Neural cell (in vitro differentiated cells): ENCODE measurements at regions not wholly inside any gene's neighbourhood (a gene's known extent, or its start where the extent isn't known, plus 50 kb on each side); places are given as distances from the start of the nearest gene placed in this dataset.

Experiments used
- H2AFZ ChIP-seq: fragments of 200-600, 300-800 bp; sonication (generic), shearing (Covaris generic); 2 replicates; pipeline ENCODE4 v1.6.0; 2014; ENCODE audit warnings: low read depth, mild to moderate bottlenecking, antibody characterized with exemption, low read length, moderate library complexity
- H3F3A ChIP-seq: fragments of 200-600 bp; shearing (Covaris generic); 2 replicates; pipeline ENCODE4 v1.6.1; 2016; ENCODE audit warnings: mild to moderate bottlenecking, moderate library complexity, mixed read lengths, antibody characterized with exemption, low read length; ENCODE audit not compliant: insufficient read depth, poor library complexity, severe bottlenecking
- H3K27ac ChIP-seq: fragments of 200-600, 300-800 bp; sonication (generic), shearing (Covaris generic); 2 replicates; pipeline ENCODE4 v1.5.1; 2014; ENCODE audit warnings: mild to moderate bottlenecking, low read length, moderate library complexity
- H3K27me3 ChIP-seq: fragments of 300-800, 200-600 bp; sonication (generic), shearing (Covaris generic); 2 replicates; pipeline ENCODE4 v1.6.0; 2014; ENCODE audit warnings: mild to moderate bottlenecking, low read depth, low read length, moderate library complexity; ENCODE audit not compliant: insufficient read depth
- H3K36me3 ChIP-seq: fragments of 300-800, 200-600 bp; sonication (generic), shearing (Covaris generic); 2 replicates; pipeline ENCODE4 v1.5.1; 2014; ENCODE audit warnings: mild to moderate bottlenecking, antibody characterized with exemption, low read length, moderate library complexity; ENCODE audit not compliant: insufficient read depth
- H3K4me2 ChIP-seq: fragments of 300-800, 200-600 bp; sonication (generic), shearing (Covaris generic); 2 replicates; pipeline ENCODE4 v1.6.0; 2014; ENCODE audit warnings: mild to moderate bottlenecking, low read length
- H3K4me3 ChIP-seq: fragments of 300-800, 200-600 bp; sonication (generic), shearing (Covaris generic); 2 replicates; pipeline ENCODE4 v1.5.1; 2014; ENCODE audit warnings: mild to moderate bottlenecking, low read length, moderate library complexity
- H3K79me2 ChIP-seq: fragments of 200-600 bp; shearing (Covaris generic); replicated peaks from 2 replicates; pipeline ENCODE4 v1.6.0; 2014; ENCODE audit warnings: mild to moderate bottlenecking, low read length, moderate library complexity; ENCODE audit not compliant: insufficient read depth
- H3K9ac ChIP-seq: fragments of 300-800, 200-600 bp; sonication (generic), shearing (Covaris generic); 2 replicates; pipeline ENCODE4 v1.6.1; 2016; ENCODE audit warnings: mild to moderate bottlenecking, low read length, mixed read lengths
- H3K9me2 ChIP-seq: fragments of 200-600 bp; shearing (Covaris generic); 2 replicates; pipeline ENCODE4 v1.6.1; 2016; ENCODE audit warnings: mild to moderate bottlenecking, low read length, mixed read lengths; ENCODE audit not compliant: insufficient read depth
- H3K9me3 ChIP-seq: fragments of 200-600, 300-800 bp; sonication (generic), shearing (Covaris generic); 2 replicates; pipeline ENCODE4 v1.6.1; 2016; ENCODE audit warnings: mild to moderate bottlenecking, mixed run types, low read length, moderate library complexity, mixed read lengths
- H4K20me1 ChIP-seq: fragments of 200-600 bp; shearing (Covaris generic); 2 replicates; pipeline ENCODE4 v1.6.1; 2016; ENCODE audit warnings: mild to moderate bottlenecking, mixed run types; ENCODE audit not compliant: insufficient read depth
- CTCF ChIP-seq: fragments of 450-650 bp; IDR thresholded peaks from 2 replicates; pipeline ENCODE4 v1.5.1; 2014; ENCODE audit warnings: antibody characterized with exemption, mild to moderate bottlenecking, moderate library complexity; ENCODE audit not compliant: poor library complexity, severe bottlenecking
- EP300 ChIP-seq: fragments of 450-650 bp; conservative IDR thresholded peaks from 2 replicates; pipeline ENCODE4 v1.6.1; 2014; ENCODE audit warnings: antibody characterized with exemption, mild to moderate bottlenecking, moderate library complexity; ENCODE audit not compliant: poor library complexity, severe bottlenecking
- EZH2 ChIP-seq: fragments of 200-600, 300-800 bp; shearing (Covaris generic), sonication (generic); IDR thresholded peaks from 2 replicates; pipeline ENCODE4 v1.6.1; 2014; ENCODE audit warnings: antibody characterized with exemption, low read length, borderline replicate concordance, mild to moderate bottlenecking; ENCODE audit not compliant: insufficient read depth, poor library complexity, severe bottlenecking
- MXI1 ChIP-seq: fragments of 450-650 bp; conservative IDR thresholded peaks from 2 replicates; pipeline ENCODE4 v1.6.1; 2014; ENCODE audit warnings: antibody characterized with exemption, mild to moderate bottlenecking; ENCODE audit not compliant: poor library complexity, severe bottlenecking
- POLR2AphosphoS5 ChIP-seq: IDR thresholded peaks from 2 replicates; pipeline ENCODE4 v1.6.1; 2012
- RAD21 ChIP-seq: fragments of 450-650 bp; conservative IDR thresholded peaks from 2 replicates; pipeline ENCODE4 v1.6.1; 2014; ENCODE audit warnings: antibody characterized with exemption, mild to moderate bottlenecking, moderate library complexity
- REST ChIP-seq: IDR thresholded peaks from 2 replicates; pipeline ENCODE4 v1.6.1; 2012; ENCODE audit warnings: borderline replicate concordance
- SMC3 ChIP-seq: fragments of 450-650 bp; conservative IDR thresholded peaks from 2 replicates; pipeline ENCODE4 v1.6.1; 2014; ENCODE audit warnings: antibody characterized with exemption, mild to moderate bottlenecking, moderate library complexity; ENCODE audit not compliant: poor library complexity
- TAF1 ChIP-seq: IDR thresholded peaks from 2 replicates; pipeline ENCODE4 v1.6.1; 2012; ENCODE audit warnings: low read depth

GRCh38 chrX:42485601-42486000 lies 292.4 kb downstream of the PPP1R2C start:
- Histone ChIP-seq H3F3A (no peaks in the 10 kb centered on the region), H3K27me3 (no peaks in the 10 kb centered on the region), H3K9me2 (no peaks in the 10 kb centered on the region)

GRCh38 chrX:42484233-42484632 lies 293.7 kb downstream of the PPP1R2C start:
- Histone ChIP-seq H3K27me3 (no peaks in the 10 kb centered on the region), H3K9me2 (no peaks in the 10 kb centered on the region), H3K4me2 (no peak overlapping the region), H3K79me2 (no peaks in the 10 kb centered on the region), H3K27ac (no peak overlapping the region), H3F3A (no peaks in the 10 kb centered on the region), H2AFZ (no peak overlapping the region), H3K36me3 (no peaks in the 10 kb centered on the region), H3K9me3 (no peaks in the 10 kb centered on the region), H4K20me1 (no peaks in the 10 kb centered on the region), H3K4me3 (no peak overlapping the region), H3K9ac (no peak overlapping the region)
- no peak for TF ChIP-seq RAD21
- TF ChIP-seq MXI1 = no peak
- TF ChIP-seq REST = no peak
- TF ChIP-seq TAF1 = no peak
- TF ChIP-seq EZH2 = no peak
- no peak for TF ChIP-seq SMC3

More at GRCh38 chrX:42485601-42486000, 292.4 kb downstream of the PPP1R2C start:
- H3K9me3 ChIP-seq = no peaks in the 10 kb centered on the region
- H3K79me2 ChIP-seq = no peaks in the 10 kb centered on the region
- TF ChIP-seq EZH2 (no peak), RAD21 (no peak), TAF1 (no peak), SMC3 (no peak), MXI1 (no peak), CTCF (no peak), EP300 (no peak), POLR2AphosphoS5 (no peak), REST (no peak)
- H3K4me3 ChIP-seq = no peak overlapping the region
- no peak overlapping the region for H3K27ac ChIP-seq
- H2AFZ ChIP-seq = no peak overlapping the region
- no peak overlapping the region for H3K4me2 ChIP-seq
- no peaks in the 10 kb centered on the region for H4K20me1 ChIP-seq
- no peak overlapping the region for H3K9ac ChIP-seq
- H3K36me3 ChIP-seq = no peaks in the 10 kb centered on the region
